ENCODE measurements at regions not wholly inside any gene's neighbourhood (a gene's known extent, or its start where the extent isn't known, plus 50 kb on each side); places are given as distances from the start of the nearest gene placed in this dataset.

- Histone ChIP-seq H3K27ac (peak overlapping the region; percentile 14; the same call in 1 of the 2 replicates), H3K36me3 (no peaks in the 10 kb centered on the region), H3K4me3 (ENCODE audit: low read depth, low read length) (no peak overlapping the region), H3K27me3 (ENCODE audit: insufficient read depth, low read depth, severe bottlenecking) (no peaks in the 10 kb centered on the region), H3K9me3 (ENCODE audit: severe bottlenecking) (peaks cover 9% of the 10 kb centered on the region)
- no peak for TF ChIP-seq CTCF (IDR thresholded peaks at IDR 0.05; ENCODE audit: low read depth, low read length)
- DNase-seq, result no peak
These were observed 118.3 kb upstream of the SCAF11 start for GRCh38 chr12:46108721-46109120.

- H3K9me3 ChIP-seq (ENCODE audit: severe bottlenecking), result peaks cover 6% of the 10 kb centered on the region
- H3K4me3 ChIP-seq (ENCODE audit: low read depth, low read length), result no peak overlapping the region
- no peak overlapping the region for H3K27ac ChIP-seq
- TF ChIP-seq CTCF (IDR thresholded peaks at IDR 0.05; ENCODE audit: low read depth, low read length), result no peak
- no peaks in the 10 kb centered on the region for H3K27me3 ChIP-seq (ENCODE audit: insufficient read depth, low read depth, severe bottlenecking)
- no peaks in the 10 kb centered on the region for H3K36me3 ChIP-seq
- no peak for DNase-seq
These were observed 117.2 kb upstream of the SCAF11 start for GRCh38 chr12:46107591-46107990.

- Histone ChIP-seq H3K36me3 (no peaks in the 10 kb centered on the region), H3K9me3 (ENCODE audit: severe bottlenecking) (no peaks in the 10 kb centered on the region), H3K27me3 (ENCODE audit: insufficient read depth, low read depth, severe bottlenecking) (no peaks in the 10 kb centered on the region), H3K4me3 (ENCODE audit: low read depth, low read length) (no peak overlapping the region), H3K27ac (no peak overlapping the region)
- no peak for DNase-seq
- TF ChIP-seq CTCF (IDR thresholded peaks at IDR 0.05; ENCODE audit: low read depth, low read length), result no peak
These were observed 115.4 kb upstream of the SCAF11 start for GRCh38 chr12:46105735-46106134.

GRCh38 chr12:46103559-46104383 lies 113.4 kb upstream of the SCAF11 start:
- DNase-seq, result no peak
- H3K36me3 ChIP-seq, result no peaks in the 10 kb centered on the region
- TF ChIP-seq CTCF (IDR thresholded peaks at IDR 0.05; ENCODE audit: low read depth, low read length), result no peak
- H3K4me3 ChIP-seq (ENCODE audit: low read depth, low read length), result no peak overlapping the region
- no peak overlapping the region for H3K27ac ChIP-seq
- H3K9me3 ChIP-seq (ENCODE audit: severe bottlenecking), result no peaks in the 10 kb centered on the region
- H3K27me3 ChIP-seq (ENCODE audit: insufficient read depth, low read depth, severe bottlenecking), result no peaks in the 10 kb centered on the region

GRCh38 chr12:46101485-46101869 lies 111.1 kb upstream of the SCAF11 start:
- TF ChIP-seq CTCF (IDR thresholded peaks at IDR 0.05; ENCODE audit: low read depth, low read length), result no peak
- no peak for DNase-seq
- no peak overlapping the region for H3K4me3 ChIP-seq (ENCODE audit: low read depth, low read length)
- H3K27me3 ChIP-seq (ENCODE audit: insufficient read depth, low read depth, severe bottlenecking), result no peaks in the 10 kb centered on the region
- H3K36me3 ChIP-seq, result no peaks in the 10 kb centered on the region
- no peaks in the 10 kb centered on the region for H3K9me3 ChIP-seq (ENCODE audit: severe bottlenecking)
- H3K27ac ChIP-seq, result no peak overlapping the region
